IMR-90 (cell line): ENCODE measurements at regions not wholly inside any gene's neighbourhood (a gene's known extent, or its start where the extent isn't known, plus 50 kb on each side); places are given as distances from the start of the nearest gene placed in this dataset.

ENCODE experiments used
- ATAC-seq: fragments of 200-7000 bp; cut with Tn5 transposase; 2 replicates; pipeline ENCODE4 v1.9.1; 2020; ENCODE audit warnings: low read depth, mild to moderate bottlenecking, moderate library complexity
- BruUV-seq: library from RNA; stranded (reverse); fragments of 400-500 nt; replicated peaks from 2 replicates; lab custom pipeline; 2021; lab: Mats Ljungman, UMichigan
- CTCF ChIA-PET: fragments of 300-600 bp; formaldehyde crosslinking; extraction: SDS; loops from one replicate; lab custom pipeline; 2021; ENCODE audit warnings: antibody characterized with exemption; lab: Yijun Ruan, JAX
- POLR2A ChIA-PET: fragments of 300-600 bp; sonication (Branson Sonifier 250); formaldehyde crosslinking; loops from one replicate; lab custom pipeline; 2022; ENCODE audit warnings: antibody characterized with exemption; ENCODE audit not compliant: unreplicated experiment; lab: Charles Lee
- DNase-seq: peaks from one replicate; pipeline ENCODE4 v3.0.0; 2013
- H2AFZ ChIP-seq: replicated peaks from 2 replicates; pipeline ENCODE3; 2013; ENCODE audit warnings: low read length, mild to moderate bottlenecking; ENCODE audit not compliant: poor library complexity
- H2AK5ac ChIP-seq: 2 replicates; pipeline ENCODE4 v1.6.1; 2013; ENCODE audit warnings: low read depth, low read length, inconsistent platforms
- H2AK9ac ChIP-seq: replicated peaks from 2 replicates; pipeline ENCODE3; 2013; ENCODE audit warnings: mild to moderate bottlenecking, low read depth, low read length, moderate library complexity; ENCODE audit not compliant: poor library complexity
- H2BK120ac ChIP-seq: 2 replicates; pipeline ENCODE4 v1.6.1; 2013; ENCODE audit warnings: low read depth, low read length, inconsistent platforms
- H2BK15ac ChIP-seq: 3 replicates; pipeline ENCODE4 v1.6.1; 2013; ENCODE audit warnings: low read depth, low read length, inconsistent platforms
- H2BK20ac ChIP-seq: 2 replicates; pipeline ENCODE4 v1.6.1; 2013; ENCODE audit warnings: low read depth, mild to moderate bottlenecking, inconsistent platforms, low read length, moderate library complexity
- H2BK5ac ChIP-seq: 2 replicates; pipeline ENCODE4 v1.6.1; 2013; ENCODE audit warnings: mild to moderate bottlenecking, low read depth, low read length, inconsistent platforms; ENCODE audit not compliant: poor library complexity, severe bottlenecking
- H3K14ac ChIP-seq: replicated peaks from 2 replicates; pipeline ENCODE4 v1.6.1; 2013; ENCODE audit warnings: low read depth, low read length, inconsistent platforms
- H3K18ac ChIP-seq: 2 replicates; pipeline ENCODE4 v1.6.1; 2013; ENCODE audit warnings: low read depth, low read length, control low read depth
- H3K23ac ChIP-seq: 2 replicates; pipeline ENCODE4 v1.6.1; 2013; ENCODE audit warnings: low read depth, low read length, inconsistent platforms
- H3K27ac ChIP-seq: 2 replicates; pipeline ENCODE4 v1.5.1; 2013; ENCODE audit warnings: mild to moderate bottlenecking, control low read depth, low read length; ENCODE audit not compliant: insufficient read depth
- H3K27me3 ChIP-seq: 2 replicates; pipeline ENCODE4 v1.6.1; 2013; ENCODE audit warnings: low read length; ENCODE audit not compliant: control insufficient read depth, insufficient read depth
- H3K36me3 ChIP-seq: 2 replicates; pipeline ENCODE4 v1.6.1; 2013; ENCODE audit warnings: low read length, mixed read lengths; ENCODE audit not compliant: control insufficient read depth, insufficient read depth
- H3K4ac ChIP-seq: 2 replicates; pipeline ENCODE4 v1.6.1; 2013; ENCODE audit warnings: low read depth, low read length, inconsistent platforms
- H3K4me1 ChIP-seq: 2 replicates; pipeline ENCODE4 v1.6.1; 2013; ENCODE audit warnings: low read length, mixed read lengths; ENCODE audit not compliant: control insufficient read depth, insufficient read depth
- H3K4me2 ChIP-seq: 2 replicates; pipeline ENCODE4 v1.6.1; 2013; ENCODE audit warnings: low read depth, mild to moderate bottlenecking, control low read depth, low read length, moderate library complexity
- H3K4me3 ChIP-seq: 2 replicates; pipeline ENCODE4 v1.5.1; 2013; ENCODE audit warnings: low read depth, mild to moderate bottlenecking, control low read depth, low read length, moderate library complexity; ENCODE audit not compliant: insufficient read depth
- H3K56ac ChIP-seq: 2 replicates; pipeline ENCODE4 v1.6.1; 2013; ENCODE audit warnings: low read length, inconsistent platforms; ENCODE audit not compliant: insufficient read depth; ENCODE audit errors: extremely low read depth
- H3K79me1 ChIP-seq, 2 experiments: 2 replicates each; pipeline ENCODE4 v1.6.1; 2013; ENCODE audit warnings: low read length in 2 of 2, inconsistent platforms in 1 of 2, low read depth in 1 of 2
- H3K9ac ChIP-seq: 2 replicates; pipeline ENCODE4 v1.6.1; 2013; ENCODE audit warnings: low read depth, low read length, control low read depth
- H3K9me1 ChIP-seq: 2 replicates; pipeline ENCODE4 v1.6.1; 2013; ENCODE audit warnings: low read length, inconsistent platforms; ENCODE audit not compliant: insufficient read depth
- H3K9me3 ChIP-seq: 2 replicates; pipeline ENCODE4 v1.6.1; 2013; ENCODE audit warnings: low read length; ENCODE audit not compliant: control insufficient read depth, insufficient read depth
- H4K20me1 ChIP-seq: 2 replicates; pipeline ENCODE4 v1.6.1; 2013; ENCODE audit warnings: low read length, inconsistent platforms; ENCODE audit not compliant: insufficient read depth
- H4K5ac ChIP-seq: 2 replicates; pipeline ENCODE4 v1.6.1; 2013; ENCODE audit warnings: mild to moderate bottlenecking, low read depth, low read length, control low read depth
- H4K8ac ChIP-seq, 2 experiments: 2 replicates each; pipeline ENCODE4 v1.6.1; 2013; ENCODE audit warnings: low read depth in 2 of 2, low read length in 2 of 2, control low read depth in 1 of 2, inconsistent platforms in 1 of 2
- H4K91ac ChIP-seq: 2 replicates; pipeline ENCODE4 v1.6.1; 2013; ENCODE audit warnings: low read depth, low read length, inconsistent platforms; ENCODE audit not compliant: insufficient read depth
- BHLHE40 ChIP-seq: fragments of 150-350 bp; IDR thresholded peaks from 2 replicates; pipeline ENCODE4 v1.6.1; 2016; ENCODE audit warnings: mild to moderate bottlenecking, low read depth, low read length
- CEBPB ChIP-seq: IDR thresholded peaks from 2 replicates; pipeline ENCODE4 v1.6.1; 2012; ENCODE audit warnings: low read depth, low read length, improper control_type of control experiment
- CHD1 ChIP-seq: IDR thresholded peaks from 2 replicates; pipeline ENCODE4 v1.6.1; 2012; ENCODE audit warnings: low read depth, low read length, improper control_type of control experiment
- CTCF ChIP-seq: conservative IDR thresholded peaks from 2 replicates; pipeline ENCODE4 v1.5.1; 2012; ENCODE audit warnings: mild to moderate bottlenecking, low read depth, low read length, improper control_type of control experiment
- ELK1 ChIP-seq: fragments of 150-350 bp; IDR thresholded peaks from 2 replicates; pipeline ENCODE4 v1.6.1; 2016; ENCODE audit warnings: low read depth, mild to moderate bottlenecking, low read length, moderate library complexity, borderline replicate concordance
- FOS ChIP-seq: fragments of 150-350 bp; IDR thresholded peaks from 2 replicates; pipeline ENCODE4 v1.6.1; 2016; ENCODE audit warnings: low read depth, low read length
- MAFK ChIP-seq: IDR thresholded peaks from 2 replicates; pipeline ENCODE4 v1.6.1; 2012; ENCODE audit warnings: low read depth, low read length, improper control_type of control experiment
- MAZ ChIP-seq: IDR thresholded peaks from 2 replicates; pipeline ENCODE4 v1.6.1; 2012; ENCODE audit warnings: low read depth, mild to moderate bottlenecking, low read length, improper control_type of control experiment, moderate library complexity, borderline replicate concordance
- MXI1 ChIP-seq: IDR thresholded peaks from 2 replicates; pipeline ENCODE4 v1.6.1; 2012; ENCODE audit warnings: low read depth, mild to moderate bottlenecking, low read length, moderate library complexity, borderline replicate concordance
- NFE2L2 ChIP-seq: fragments of 150-350 bp; IDR thresholded peaks from 2 replicates; pipeline ENCODE4 v1.6.1; 2016; ENCODE audit warnings: low read depth, mild to moderate bottlenecking, low read length
- RAD21 ChIP-seq: IDR thresholded peaks from 2 replicates; pipeline ENCODE4 v1.6.1; 2012; ENCODE audit warnings: low read length, improper control_type of control experiment
- RCOR1 ChIP-seq: IDR thresholded peaks from 2 replicates; pipeline ENCODE4 v1.6.1; 2012; ENCODE audit warnings: mild to moderate bottlenecking, low read length, improper control_type of control experiment; ENCODE audit not compliant: insufficient replicate concordance
- RFX5 ChIP-seq: IDR thresholded peaks from 2 replicates; pipeline ENCODE4 v1.8.0; 2012; ENCODE audit warnings: low read depth, mild to moderate bottlenecking, low read length, moderate library complexity
- SMC3 ChIP-seq: fragments of 150-350 bp; IDR thresholded peaks from 2 replicates; pipeline ENCODE4 v1.6.1; 2016; ENCODE audit warnings: low read depth, mild to moderate bottlenecking, antibody characterized with exemption, low read length, moderate library complexity
- USF2 ChIP-seq: fragments of 150-350 bp; IDR thresholded peaks from 2 replicates; pipeline ENCODE4 v1.6.1; 2017; ENCODE audit warnings: mild to moderate bottlenecking, antibody characterized with exemption, low read length, low read depth
- WGBS, 2 experiments: methylation state at CpG; one replicate each; pipeline versions ENCODE4 v1.1.5 to v1.1.7; 2013; ENCODE audit warnings: missing lambda C conversion rate in 2 of 2; ENCODE audit not compliant: insufficient read length in 1 of 2; ENCODE audit errors: extremely low coverage in 2 of 2; 5-methylcytosine and 5-hydroxymethylcytosine counted together
- dilution Hi-C: fragments of 300-500 bp; cut with HindIII; formaldehyde crosslinking; loops from one replicate; pipeline ENCODE4 v1.14.3; 2018; ENCODE audit warnings: low sequenced_read_pairs; ENCODE audit not compliant: unreplicated experiment
- in situ Hi-C: fragments of 300-500 bp; cut with MboI; formaldehyde crosslinking; loops from 3 replicates; pipeline ENCODE4 v1.14.3; 2019; ENCODE audit warnings: low sequenced_read_pairs, inconsistent platforms, mixed read lengths
- intact Hi-C: fragments of 100-400 bp; cut with micrococcal nuclease; formaldehyde crosslinking; loops from 2 replicates; pipeline ENCODE4 v1.10.0; 2022

GRCh38 chr20:6580486-6580885 is 187.0 kb upstream of the BMP2 start:
- no peaks in the 10 kb centered on the region for H3K9me1 ChIP-seq
- peak overlapping the region; percentile 53 for H2BK20ac ChIP-seq
- H2BK5ac ChIP-seq: no peak overlapping the region
- CTCF ChIA-PET: no interaction called here
- peak overlapping the region; percentile 83 for H3K4ac ChIP-seq
- H4K91ac ChIP-seq: peak overlapping the region; percentile 44; the same call in 1 of the 2 replicates
- H4K20me1 ChIP-seq: no peaks in the 10 kb centered on the region
- no peak overlapping the region for H2AK9ac ChIP-seq
- in situ Hi-C loops (no loop called here), intact Hi-C loops (loop anchor here (5.0 kb wide), 1 partner anchor 707 kb away; no protein-coding TSS in a partner anchor), dilution Hi-C loops (no loop called here)
- no peak overlapping the region for H2AFZ ChIP-seq
- peak overlapping the region; percentile 79 for H3K18ac ChIP-seq
- no peak overlapping the region for H3K4me3 ChIP-seq
- no peak overlapping the region for H3K27ac ChIP-seq
- peak overlapping the region; percentile 63 for H2BK120ac ChIP-seq
- no peaks in the 10 kb centered on the region for H3K79me1 ChIP-seq
- no peak for DNase-seq
- BruUV-seq: no TSS peak
- H3K27me3 ChIP-seq: no peaks in the 10 kb centered on the region
- peak overlapping the region; percentile 69; the same call in 1 of the 2 replicates for H4K5ac ChIP-seq
- H3K23ac ChIP-seq: no peak overlapping the region
- no peaks in the 10 kb centered on the region for H3K36me3 ChIP-seq
- 0 out of 2 replicates have a peak overlapping the region, but pooled peaks have one; percentile 53 for H2AK5ac ChIP-seq
- no peak for TF ChIP-seq RFX5
- no peak for TF ChIP-seq RCOR1
- TF ChIP-seq SMC3: no peak
- no peak for TF ChIP-seq CHD1
- TF ChIP-seq USF2: no peak
- TF ChIP-seq NFE2L2: no peak
- TF ChIP-seq MAZ: no peak
- TF ChIP-seq CTCF: no peak
- no peak for TF ChIP-seq RAD21
- TF ChIP-seq BHLHE40: no peak
- TF ChIP-seq CEBPB: no peak
- no peak for TF ChIP-seq MXI1
- TF ChIP-seq FOS: no peak
- no peak for TF ChIP-seq MAFK
- TF ChIP-seq ELK1: no peak
- 0 out of 2 replicates have a peak overlapping the region, but pooled peaks have one; percentile 17 for H3K14ac ChIP-seq
- peaks cover 13% of the 10 kb centered on the region for H3K4me1 ChIP-seq
- H3K9me3 ChIP-seq: no peaks in the 10 kb centered on the region
- H3K9ac ChIP-seq: no peak overlapping the region
- no peak overlapping the region for H4K8ac ChIP-seq
- H2BK15ac ChIP-seq: peak overlapping the region; percentile 16; the same call in 1 of the 3 replicates
- 83% methylated on average over 1 of the region's 4 CpGs; no CpG with 5 or more reads in 1 of the 2 experiments for WGBS, 2 experiments
- no peak overlapping the region for H3K4me2 ChIP-seq
- no peak overlapping the region for H3K56ac ChIP-seq
- POLR2A ChIA-PET: no interaction called here
- no peak for ATAC-seq
